ENCODE measurements at regions not wholly inside any gene's neighbourhood (a gene's known extent, or its start where the extent isn't known, plus 50 kb on each side); places are given as distances from the start of the nearest gene placed in this dataset.

- Histone ChIP-seq H3K36me3 (no peaks in the 10 kb centered on the region), H3K4me3 (no peak overlapping the region), H3K27me3 (no peaks in the 10 kb centered on the region), H3K9me3 (no peaks in the 10 kb centered on the region), H3K27ac (no peak overlapping the region), H3K4me1 (peaks cover 0 to 7% (median 0%) of the 10 kb centered on the region in 3 donors)
- 92 to 98% methylated on average over 2 to 3 of the region's 3 CpGs for WGBS, 2 donors (ENCODE audit: low coverage in 1 of 2)
- TF ChIP-seq POLR2AphosphoS5 (IDR thresholded peaks at IDR 0.05) (no peak), POLR2A (IDR thresholded peaks at IDR 0.05) (no peak), CTCF (IDR thresholded peaks at IDR 0.05) (no peak), EP300 (IDR thresholded peaks at IDR 0.05) (no peak)
- ATAC-seq = no peak
Observed at GRCh38 chr14:34093883-34094282, 143.0 kb upstream of the EGLN3 start.

GRCh38 chr14:34090451-34090850, 139.6 kb upstream of the EGLN3 start:
- TF ChIP-seq EP300 (IDR thresholded peaks at IDR 0.05) = no peak
- TF ChIP-seq CTCF (IDR thresholded peaks at IDR 0.05) = no peak
- TF ChIP-seq POLR2AphosphoS5 (IDR thresholded peaks at IDR 0.05) = no peak
- no peak for TF ChIP-seq POLR2A (IDR thresholded peaks at IDR 0.05)
- H3K4me1 ChIP-seq = no peaks in the 10 kb centered on the region
- no peaks in the 10 kb centered on the region for H3K36me3 ChIP-seq
- no peak overlapping the region for H3K27ac ChIP-seq
- H3K4me3 ChIP-seq = no peak overlapping the region
- no peaks in the 10 kb centered on the region for H3K9me3 ChIP-seq
- H3K27me3 ChIP-seq = no peaks in the 10 kb centered on the region
- no peak for ATAC-seq

- Histone ChIP-seq H3K9me3 (no peaks in the 10 kb centered on the region), H3K27ac (no peak overlapping the region), H3K27me3 (no peaks in the 10 kb centered on the region), H3K4me1 (no peaks in the 10 kb centered on the region), H3K4me3 (no peak overlapping the region), H3K36me3 (no peaks in the 10 kb centered on the region)
- TF ChIP-seq EP300 (IDR thresholded peaks at IDR 0.05) (no peak), POLR2A (IDR thresholded peaks at IDR 0.05) (no peak), POLR2AphosphoS5 (IDR thresholded peaks at IDR 0.05) (no peak), CTCF (IDR thresholded peaks at IDR 0.05) (no peak)
- ATAC-seq = no peak
- 60 to 68% methylated on average over 1 to 2 of the region's 2 CpGs for WGBS, 2 donors (ENCODE audit: low coverage in 1 of 2)
Observed at GRCh38 chr14:34088914-34089313, 138.0 kb upstream of the EGLN3 start.

- Histone ChIP-seq H3K4me3 (no peak overlapping the region), H3K27ac (no peak overlapping the region), H3K9me3 (no peaks in the 10 kb centered on the region), H3K27me3 (no peaks in the 10 kb centered on the region), H3K36me3 (no peaks in the 10 kb centered on the region), H3K4me1 (peaks cover 0 to under 1% (median 0%) of the 10 kb centered on the region in 3 donors)
- 90 to 97% methylated on average over 3 of the region's 3 CpGs for WGBS, 2 donors (ENCODE audit: low coverage in 1 of 2)
- TF ChIP-seq POLR2AphosphoS5 (IDR thresholded peaks at IDR 0.05) (no peak), CTCF (IDR thresholded peaks at IDR 0.05) (no peak), EP300 (IDR thresholded peaks at IDR 0.05) (no peak), POLR2A (IDR thresholded peaks at IDR 0.05) (no peak)
- no peak for ATAC-seq
Observed at GRCh38 chr14:34087571-34087970, 136.7 kb upstream of the EGLN3 start.

GRCh38 chr14:34086223-34086757, 135.4 kb upstream of the EGLN3 start:
- peaks cover 0 to 14% (median 8%) of the 10 kb centered on the region in 3 donors for H3K4me1 ChIP-seq
- H3K27ac ChIP-seq = no peak overlapping the region
- no peaks in the 10 kb centered on the region for H3K9me3 ChIP-seq
- 88 to 100% methylated on average over 1 of the region's 2 CpGs for WGBS, 2 donors (ENCODE audit: low coverage in 1 of 2)
- ATAC-seq = no peak
- TF ChIP-seq EP300 (IDR thresholded peaks at IDR 0.05) = no peak
- no peak for TF ChIP-seq POLR2AphosphoS5 (IDR thresholded peaks at IDR 0.05)
- TF ChIP-seq POLR2A (IDR thresholded peaks at IDR 0.05) = no peak
- TF ChIP-seq CTCF (IDR thresholded peaks at IDR 0.05) = no peak
- H3K4me3 ChIP-seq = no peak overlapping the region
- H3K27me3 ChIP-seq = no peaks in the 10 kb centered on the region
- no peaks in the 10 kb centered on the region for H3K36me3 ChIP-seq
